ENCODE measurements at regions not wholly inside any gene's neighbourhood (a gene's known extent, or its start where the extent isn't known, plus 50 kb on each side); places are given as distances from the start of the nearest gene placed in this dataset.

GRCh38 chr3:25107918-25108617, 320.0 kb upstream of the RARB start:
- H3K4me3 ChIP-seq (ENCODE audit: low read depth, low read length) = no peak overlapping the region
- DNase-seq (ENCODE audit: low read depth) = no peak
- TF ChIP-seq, protein P1, sequence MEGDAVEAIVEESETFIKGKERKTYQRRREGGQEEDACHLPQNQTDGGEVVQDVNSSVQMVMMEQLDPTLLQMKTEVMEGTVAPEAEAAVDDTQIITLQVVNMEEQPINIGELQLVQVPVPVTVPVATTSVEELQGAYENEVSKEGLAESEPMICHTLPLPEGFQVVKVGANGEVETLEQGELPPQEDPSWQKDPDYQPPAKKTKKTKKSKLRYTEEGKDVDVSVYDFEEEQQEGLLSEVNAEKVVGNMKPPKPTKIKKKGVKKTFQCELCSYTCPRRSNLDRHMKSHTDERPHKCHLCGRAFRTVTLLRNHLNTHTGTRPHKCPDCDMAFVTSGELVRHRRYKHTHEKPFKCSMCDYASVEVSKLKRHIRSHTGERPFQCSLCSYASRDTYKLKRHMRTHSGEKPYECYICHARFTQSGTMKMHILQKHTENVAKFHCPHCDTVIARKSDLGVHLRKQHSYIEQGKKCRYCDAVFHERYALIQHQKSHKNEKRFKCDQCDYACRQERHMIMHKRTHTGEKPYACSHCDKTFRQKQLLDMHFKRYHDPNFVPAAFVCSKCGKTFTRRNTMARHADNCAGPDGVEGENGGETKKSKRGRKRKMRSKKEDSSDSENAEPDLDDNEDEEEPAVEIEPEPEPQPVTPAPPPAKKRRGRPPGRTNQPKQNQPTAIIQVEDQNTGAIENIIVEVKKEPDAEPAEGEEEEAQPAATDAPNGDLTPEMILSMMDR (IDR thresholded peaks at IDR 0.05; ENCODE audit: insufficient read depth, low read depth, low read length) = no peak
- H3K27me3 ChIP-seq (ENCODE audit: control insufficient read depth, insufficient read depth, low read length) = no peaks in the 10 kb centered on the region
- ChIA-PET CTCF (interaction anchor here (0.5 kb wide), 1 partner anchor 8 kb away, joined by 3 read pairs; no protein-coding TSS in a partner anchor), POLR2A (no interaction called here)
- H3K36me3 ChIP-seq (ENCODE audit: control insufficient read depth, insufficient read depth, low read length) = no peaks in the 10 kb centered on the region

GRCh38 chr3:25110642-25111041, 317.4 kb upstream of the RARB start:
- POLR2A ChIA-PET = no interaction called here

GRCh38 chr3:25113891-25114290, 314.2 kb upstream of the RARB start:
- Histone ChIP-seq H3K27me3 (ENCODE audit: control insufficient read depth, insufficient read depth, low read length) (no peaks in the 10 kb centered on the region), H3K36me3 (ENCODE audit: control insufficient read depth, insufficient read depth, low read length) (no peaks in the 10 kb centered on the region), H3K4me3 (ENCODE audit: low read depth, low read length) (no peak overlapping the region)
- no peak for DNase-seq (ENCODE audit: low read depth)
- ChIA-PET CTCF (no interaction called here), POLR2A (no interaction called here)
- TF ChIP-seq, protein P1 (IDR thresholded peaks at IDR 0.05; ENCODE audit: insufficient read depth, low read depth, low read length) = no peak

More at GRCh38 chr3:25110642-25111041, 317.4 kb upstream of the RARB start:
- no peak for DNase-seq (ENCODE audit: low read depth)
- TF ChIP-seq, protein P1 (IDR thresholded peaks at IDR 0.05; ENCODE audit: insufficient read depth, low read depth, low read length) = no peak
- Histone ChIP-seq H3K4me3 (ENCODE audit: low read depth, low read length) (no peak overlapping the region), H3K27me3 (ENCODE audit: control insufficient read depth, insufficient read depth, low read length) (no peaks in the 10 kb centered on the region), H3K36me3 (ENCODE audit: control insufficient read depth, insufficient read depth, low read length) (no peaks in the 10 kb centered on the region)
- CTCF ChIA-PET = no interaction called here

DNA sequence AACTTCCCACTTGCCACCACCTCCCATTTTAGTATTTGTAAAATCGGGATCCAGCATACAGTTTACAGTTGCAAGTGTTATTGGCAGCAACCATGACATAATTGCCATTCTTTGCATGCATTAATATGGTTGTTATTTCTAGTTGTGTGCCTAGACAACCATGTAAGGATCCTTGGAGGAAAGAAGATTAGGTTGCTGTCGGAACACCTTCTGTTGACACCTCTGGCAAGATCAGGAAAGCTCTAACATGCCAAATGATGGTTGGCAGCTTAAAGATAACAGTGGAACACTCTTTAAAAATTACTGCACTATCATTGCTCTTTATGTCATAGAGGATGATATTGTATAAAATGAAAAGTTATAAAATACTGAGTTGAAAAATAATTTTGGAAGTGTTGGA, 313.5 kb upstream of the RARB start:
- Histone ChIP-seq H3K36me3 (ENCODE audit: control insufficient read depth, insufficient read depth, low read length) (no peaks in the 10 kb centered on the region), H3K27me3 (ENCODE audit: control insufficient read depth, insufficient read depth, low read length) (no peaks in the 10 kb centered on the region), H3K4me3 (ENCODE audit: low read depth, low read length) (no peak overlapping the region)
- no peak for DNase-seq (ENCODE audit: low read depth)
- CTCF ChIA-PET = no interaction called here
- TF ChIP-seq, protein P1 (IDR thresholded peaks at IDR 0.05; ENCODE audit: insufficient read depth, low read depth, low read length) = no peak
- POLR2A ChIA-PET = no interaction called here

DNA sequence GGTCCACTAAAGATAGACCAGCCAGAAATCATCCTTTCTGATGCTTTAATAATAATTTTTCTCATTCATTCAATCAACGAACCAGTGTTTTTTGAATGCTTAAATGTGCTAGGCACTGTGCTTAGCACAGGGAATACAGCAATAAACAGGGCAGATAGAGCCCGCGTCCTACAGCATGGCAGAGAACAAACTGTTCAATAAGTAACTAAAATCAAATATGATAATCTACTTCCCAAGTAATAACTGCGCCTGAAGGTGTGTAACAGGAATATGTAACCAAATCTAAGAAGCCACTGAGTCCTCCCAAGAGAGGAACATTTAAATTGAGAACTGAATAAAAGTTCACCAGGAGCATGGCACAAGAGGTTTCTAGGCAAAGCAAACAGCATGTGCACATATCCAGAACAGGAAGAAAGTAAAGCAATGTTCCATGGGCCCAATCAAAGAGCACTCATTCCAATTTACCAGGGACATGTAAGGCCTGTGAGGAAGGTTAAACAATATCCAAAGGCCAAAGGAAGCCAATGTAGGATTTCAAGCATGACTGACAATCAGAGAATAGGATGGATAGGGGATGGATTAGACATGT, 311.0 kb upstream of the RARB start:
- CTCF ChIA-PET = no interaction called here
- Histone ChIP-seq H3K27me3 (ENCODE audit: control insufficient read depth, insufficient read depth, low read length) (no peaks in the 10 kb centered on the region), H3K36me3 (ENCODE audit: control insufficient read depth, insufficient read depth, low read length) (no peaks in the 10 kb centered on the region), H3K4me3 (ENCODE audit: low read depth, low read length) (no peak overlapping the region)
- POLR2A ChIA-PET = no interaction called here
- no peak for DNase-seq (ENCODE audit: low read depth)
- TF ChIP-seq, protein P1 (IDR thresholded peaks at IDR 0.05; ENCODE audit: insufficient read depth, low read depth, low read length) = no peak
